Liver (tissue), 8 donors: ENCODE measurements at regions not wholly inside any gene's neighbourhood (a gene's known extent, or its start where the extent isn't known, plus 50 kb on each side); places are given as distances from the start of the nearest gene placed in this dataset.

Experiments used
- DNase-seq: peaks from one replicate; pipeline ENCODE4 v3.0.0-alpha.2; 2017; ENCODE audit warnings: low spot score
- H3K27ac ChIP-seq, 2 donors: one replicate each; pipeline ENCODE4 v1.7.0; 2013; ENCODE audit warnings: inconsistent platforms in 2 of 2, low read length in 2 of 2, control low read depth in 1 of 2, low read depth in 1 of 2, mild to moderate bottlenecking in 1 of 2
- H3K27me3 ChIP-seq, 4 donors: one replicate each; pipeline versions ENCODE4 v1.6.1 to v1.7.0; 2013; ENCODE audit warnings: low read length in 3 of 4, inconsistent platforms in 1 of 4, mild to moderate bottlenecking in 1 of 4, moderate library complexity in 1 of 4; ENCODE audit not compliant: control insufficient read depth in 4 of 4, insufficient read depth in 4 of 4
- H3K36me3 ChIP-seq, 4 donors: one replicate each; pipeline versions ENCODE4 v1.6.1 to v1.7.0; 2013; ENCODE audit warnings: low read length in 3 of 4, mild to moderate bottlenecking in 3 of 4, low read depth in 1 of 4, moderate library complexity in 1 of 4; ENCODE audit not compliant: control insufficient read depth in 4 of 4, insufficient read depth in 3 of 4
- H3K4me1 ChIP-seq, 4 donors: one replicate each; pipeline versions ENCODE4 v1.6.1 to v1.7.0; 2013; ENCODE audit warnings: low read length in 3 of 4, mild to moderate bottlenecking in 3 of 4, moderate library complexity in 1 of 4; ENCODE audit not compliant: control insufficient read depth in 4 of 4, insufficient read depth in 4 of 4
- H3K4me3 ChIP-seq, 3 donors: one replicate each; pipeline versions ENCODE4 v1.6.1 to v1.7.0; 2013; ENCODE audit warnings: low read length in 3 of 3, control low read depth in 1 of 3, low read depth in 1 of 3, mild to moderate bottlenecking in 1 of 3
- H3K9ac ChIP-seq, 2 donors: one replicate each; pipeline ENCODE4 v1.7.0; 2013; ENCODE audit warnings: low read length in 2 of 2, mild to moderate bottlenecking in 2 of 2, moderate library complexity in 2 of 2, control low read depth in 1 of 2, low read depth in 1 of 2
- H3K9me3 ChIP-seq, 4 donors: one replicate each; pipeline versions ENCODE4 v1.6.1 to v1.7.0; 2013; ENCODE audit warnings: low read length in 3 of 4; ENCODE audit not compliant: control insufficient read depth in 4 of 4
- ATF3 ChIP-seq: IDR thresholded peaks from 2 replicates; pipeline ENCODE4 v1.6.1; 2016; ENCODE audit warnings: antibody characterized with exemption
- EGR1 ChIP-seq, 2 donors: IDR thresholded peaks; 2 replicates each; pipeline ENCODE4 v1.6.1; 2016 to 2018; ENCODE audit warnings: antibody characterized with exemption in 2 of 2, low read depth in 2 of 2
- FOXA1 ChIP-seq: IDR thresholded peaks from 2 replicates; pipeline ENCODE4 v1.6.1; 2016; ENCODE audit warnings: antibody characterized with exemption
- FOXA2 ChIP-seq: IDR thresholded peaks from 2 replicates; pipeline ENCODE4 v1.6.1; 2016; ENCODE audit warnings: antibody characterized with exemption
- GABPA ChIP-seq, 2 donors: IDR thresholded peaks in 1 of 2; conservative IDR thresholded peaks in 1 of 2; 2 replicates each; pipeline ENCODE4 v1.6.1; 2016; ENCODE audit warnings: antibody characterized with exemption in 2 of 2, mild to moderate bottlenecking in 1 of 2, moderate library complexity in 1 of 2
- HNF4A ChIP-seq, 2 donors: conservative IDR thresholded peaks; 2 replicates each; pipeline ENCODE4 v1.6.1; 2016; ENCODE audit warnings: antibody characterized with exemption in 2 of 2, mild to moderate bottlenecking in 2 of 2
- HNF4G ChIP-seq: IDR thresholded peaks from 2 replicates; pipeline ENCODE4 v1.6.1; 2016; ENCODE audit warnings: antibody characterized with exemption
- JUND ChIP-seq, 2 donors: IDR thresholded peaks; 2 replicates each; pipeline ENCODE4 v1.6.1; 2016; ENCODE audit warnings: antibody characterized with exemption in 2 of 2
- MAX ChIP-seq: IDR thresholded peaks from 2 replicates; pipeline ENCODE4 v1.6.1; 2016; ENCODE audit warnings: antibody characterized with exemption
- NR2F2 ChIP-seq: IDR thresholded peaks from 2 replicates; pipeline ENCODE4 v1.6.1; 2016; ENCODE audit warnings: antibody characterized with exemption
- RAD21 ChIP-seq, 2 donors: IDR thresholded peaks; 2 replicates each; pipeline ENCODE4 v1.6.1; 2016; ENCODE audit warnings: antibody characterized with exemption in 2 of 2, mild to moderate bottlenecking in 2 of 2
- REST ChIP-seq: IDR thresholded peaks from 2 replicates; pipeline ENCODE4 v1.6.1; 2016; ENCODE audit warnings: antibody characterized with exemption, mild to moderate bottlenecking
- RXRA ChIP-seq, 2 donors: IDR thresholded peaks; 2 replicates each; pipeline ENCODE4 v1.6.1; 2017 to 2018; ENCODE audit warnings: antibody characterized with exemption in 2 of 2, mild to moderate bottlenecking in 1 of 2
- SP1 ChIP-seq: IDR thresholded peaks from 2 replicates; pipeline ENCODE4 v1.6.1; 2018; ENCODE audit warnings: antibody characterized with exemption, mild to moderate bottlenecking
- TAF1 ChIP-seq: conservative IDR thresholded peaks from 2 replicates; pipeline ENCODE4 v1.6.1; 2016; ENCODE audit warnings: antibody characterized with exemption, mild to moderate bottlenecking
- YY1 ChIP-seq: IDR thresholded peaks from 2 replicates; pipeline ENCODE4 v1.6.1; 2016; ENCODE audit warnings: antibody characterized with exemption, mild to moderate bottlenecking
- WGBS: extraction: QIAGEN DNeasy Blood & Tissue Kit; methylation state at CpG from one replicate; pipeline ENCODE4 v1.1.7; 2013; 5-methylcytosine and 5-hydroxymethylcytosine counted together
- TF ChIP-seq, protein P1 (sequence below): IDR thresholded peaks from 2 replicates; pipeline ENCODE4 v1.6.1; 2016; ENCODE audit warnings: antibody characterized with exemption
- TF ChIP-seq, protein P2 (sequence below): fragments of 150-350 bp; IDR thresholded peaks from 2 replicates; pipeline ENCODE4 v1.5.1; 2017; ENCODE audit warnings: improper control_type of control experiment, low read depth, low read length; ENCODE audit not compliant: missing input control
- donor health status: healthy.
- donor health status: healthy.
- donor health status: healthy.
- donor health status: healthy.
- donor health status: healthy.

GRCh38 chr2:57894381-57894780, 152.2 kb upstream of the VRK2 start:
- Histone ChIP-seq H3K36me3 (no peaks in the 10 kb centered on the region), H3K9me3 (no peaks in the 10 kb centered on the region), H3K4me3 (no peak overlapping the region), H3K9ac (no peak overlapping the region), H3K27me3 (no peaks in the 10 kb centered on the region), H3K4me1 (no peaks in the 10 kb centered on the region), H3K27ac (no peak overlapping the region)
- no peak for DNase-seq
- WGBS: 91% methylated on average over 2 of the region's 2 CpGs
- no peak for TF ChIP-seq EGR1 (IDR thresholded peaks at IDR 0.05; ENCODE audit: low read depth in 2 of 2)

- H3K27ac ChIP-seq: no peak overlapping the region
- TF ChIP-seq NR2F2 (no peak), RAD21 (IDR thresholded peaks at IDR 0.05) (no peak), FOXA2 (no peak), HNF4G (no peak), SP1 (no peak), FOXA1 (no peak), GABPA (IDR thresholded peaks at IDR 0.05 in 1 of 2, conservative IDR thresholded peaks at IDR 0.05 in 1 of 2) (no peak), EGR1 (IDR thresholded peaks at IDR 0.05; ENCODE audit: low read depth in 2 of 2) (no peak), ATF3 (no peak), HNF4A (conservative IDR thresholded peaks at IDR 0.05) (no peak), JUND (IDR thresholded peaks at IDR 0.05) (no peak), TAF1 (no peak), REST (no peak), RXRA (IDR thresholded peaks at IDR 0.05) (no peak), YY1 (no peak), MAX (no peak)
- TF ChIP-seq, protein P1, sequence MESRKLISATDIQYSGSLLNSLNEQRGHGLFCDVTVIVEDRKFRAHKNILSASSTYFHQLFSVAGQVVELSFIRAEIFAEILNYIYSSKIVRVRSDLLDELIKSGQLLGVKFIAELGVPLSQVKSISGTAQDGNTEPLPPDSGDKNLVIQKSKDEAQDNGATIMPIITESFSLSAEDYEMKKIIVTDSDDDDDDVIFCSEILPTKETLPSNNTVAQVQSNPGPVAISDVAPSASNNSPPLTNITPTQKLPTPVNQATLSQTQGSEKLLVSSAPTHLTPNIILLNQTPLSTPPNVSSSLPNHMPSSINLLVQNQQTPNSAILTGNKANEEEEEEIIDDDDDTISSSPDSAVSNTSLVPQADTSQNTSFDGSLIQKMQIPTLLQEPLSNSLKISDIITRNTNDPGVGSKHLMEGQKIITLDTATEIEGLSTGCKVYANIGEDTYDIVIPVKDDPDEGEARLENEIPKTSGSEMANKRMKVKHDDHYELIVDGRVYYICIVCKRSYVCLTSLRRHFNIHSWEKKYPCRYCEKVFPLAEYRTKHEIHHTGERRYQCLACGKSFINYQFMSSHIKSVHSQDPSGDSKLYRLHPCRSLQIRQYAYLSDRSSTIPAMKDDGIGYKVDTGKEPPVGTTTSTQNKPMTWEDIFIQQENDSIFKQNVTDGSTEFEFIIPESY: no peak
- TF ChIP-seq, protein P2, sequence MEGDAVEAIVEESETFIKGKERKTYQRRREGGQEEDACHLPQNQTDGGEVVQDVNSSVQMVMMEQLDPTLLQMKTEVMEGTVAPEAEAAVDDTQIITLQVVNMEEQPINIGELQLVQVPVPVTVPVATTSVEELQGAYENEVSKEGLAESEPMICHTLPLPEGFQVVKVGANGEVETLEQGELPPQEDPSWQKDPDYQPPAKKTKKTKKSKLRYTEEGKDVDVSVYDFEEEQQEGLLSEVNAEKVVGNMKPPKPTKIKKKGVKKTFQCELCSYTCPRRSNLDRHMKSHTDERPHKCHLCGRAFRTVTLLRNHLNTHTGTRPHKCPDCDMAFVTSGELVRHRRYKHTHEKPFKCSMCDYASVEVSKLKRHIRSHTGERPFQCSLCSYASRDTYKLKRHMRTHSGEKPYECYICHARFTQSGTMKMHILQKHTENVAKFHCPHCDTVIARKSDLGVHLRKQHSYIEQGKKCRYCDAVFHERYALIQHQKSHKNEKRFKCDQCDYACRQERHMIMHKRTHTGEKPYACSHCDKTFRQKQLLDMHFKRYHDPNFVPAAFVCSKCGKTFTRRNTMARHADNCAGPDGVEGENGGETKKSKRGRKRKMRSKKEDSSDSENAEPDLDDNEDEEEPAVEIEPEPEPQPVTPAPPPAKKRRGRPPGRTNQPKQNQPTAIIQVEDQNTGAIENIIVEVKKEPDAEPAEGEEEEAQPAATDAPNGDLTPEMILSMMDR: no peak
- no peak overlapping the region for H3K9ac ChIP-seq
- no peaks in the 10 kb centered on the region for H3K4me1 ChIP-seq
- no peak overlapping the region for H3K4me3 ChIP-seq
- no peaks in the 10 kb centered on the region for H3K9me3 ChIP-seq
- H3K36me3 ChIP-seq: no peaks in the 10 kb centered on the region
- WGBS: 95% methylated on average over 1 of the region's 1 CpG
- no peak for DNase-seq
- no peaks in the 10 kb centered on the region for H3K27me3 ChIP-seq
These were observed 148.7 kb upstream of the VRK2 start for GRCh38 chr2:57897920-57898319.
